ENCODE measurements at regions not wholly inside any gene's neighbourhood (a gene's known extent, or its start where the extent isn't known, plus 50 kb on each side); places are given as distances from the start of the nearest gene placed in this dataset.

- H3K4me3 ChIP-seq (ENCODE audit: low read depth, low read length), result no peak overlapping the region
- H3K27ac ChIP-seq (ENCODE audit: low read depth), result no peak overlapping the region
- DNase-seq (ENCODE audit: extremely low spot score), result no peak
- H3K36me3 ChIP-seq (ENCODE audit: insufficient read depth), result no peaks in the 10 kb centered on the region
- H3K4me1 ChIP-seq (ENCODE audit: insufficient read depth), result no peaks in the 10 kb centered on the region
- 84% methylated on average over 5 of the region's 5 CpGs for WGBS
These were observed 433.3 kb upstream of the EDIL3 start for GRCh38 chr5:84817953-84818352.

GRCh38 chr5:84816746-84817547 lies 432.3 kb upstream of the EDIL3 start:
- WGBS, result 30% methylated on average over 4 of the region's 4 CpGs
- DNase-seq (ENCODE audit: extremely low spot score), result no peak
- no peak overlapping the region for H3K4me3 ChIP-seq (ENCODE audit: low read depth, low read length)
- H3K4me1 ChIP-seq (ENCODE audit: insufficient read depth), result no peaks in the 10 kb centered on the region
- no peak overlapping the region for H3K27ac ChIP-seq (ENCODE audit: low read depth)
- H3K36me3 ChIP-seq (ENCODE audit: insufficient read depth), result no peaks in the 10 kb centered on the region

GRCh38 chr5:84816160-84816559 lies 431.5 kb upstream of the EDIL3 start:
- no peaks in the 10 kb centered on the region for H3K4me1 ChIP-seq (ENCODE audit: insufficient read depth)
- H3K27ac ChIP-seq (ENCODE audit: low read depth), result no peak overlapping the region
- no peaks in the 10 kb centered on the region for H3K36me3 ChIP-seq (ENCODE audit: insufficient read depth)
- no peak for DNase-seq (ENCODE audit: extremely low spot score)
- 91% methylated on average over 1 of the region's 1 CpG for WGBS
- no peak overlapping the region for H3K4me3 ChIP-seq (ENCODE audit: low read depth, low read length)

- no peak overlapping the region for H3K4me3 ChIP-seq (ENCODE audit: low read depth, low read length)
- DNase-seq (ENCODE audit: extremely low spot score), result no peak
- no peaks in the 10 kb centered on the region for H3K36me3 ChIP-seq (ENCODE audit: insufficient read depth)
- no peaks in the 10 kb centered on the region for H3K4me1 ChIP-seq (ENCODE audit: insufficient read depth)
- H3K27ac ChIP-seq (ENCODE audit: low read depth), result no peak overlapping the region
These were observed 420.8 kb upstream of the EDIL3 start for GRCh38 chr5:84805473-84805872.

GRCh38 chr5:84796399-84796798 lies 411.7 kb upstream of the EDIL3 start:
- H3K36me3 ChIP-seq (ENCODE audit: insufficient read depth), result no peaks in the 10 kb centered on the region
- 94% methylated on average over 8 of the region's 8 CpGs for WGBS
- H3K27ac ChIP-seq (ENCODE audit: low read depth), result no peak overlapping the region
- DNase-seq (ENCODE audit: extremely low spot score), result no peak
- H3K4me1 ChIP-seq (ENCODE audit: insufficient read depth), result no peaks in the 10 kb centered on the region
- no peak overlapping the region for H3K4me3 ChIP-seq (ENCODE audit: low read depth, low read length)

- no peak overlapping the region for H3K27ac ChIP-seq (ENCODE audit: low read depth)
- no peak overlapping the region for H3K4me3 ChIP-seq (ENCODE audit: low read depth, low read length)
- WGBS, result 42% methylated on average over 2 of the region's 2 CpGs
- DNase-seq (ENCODE audit: extremely low spot score), result peak; percentile 14
- no peaks in the 10 kb centered on the region for H3K36me3 ChIP-seq (ENCODE audit: insufficient read depth)
- no peaks in the 10 kb centered on the region for H3K4me1 ChIP-seq (ENCODE audit: insufficient read depth)
These were observed 409.9 kb upstream of the EDIL3 start for GRCh38 chr5:84794486-84795035.

GRCh38 chr5:84791730-84792129 lies 407.1 kb upstream of the EDIL3 start:
- no peak for DNase-seq (ENCODE audit: extremely low spot score)
- no peak overlapping the region for H3K27ac ChIP-seq (ENCODE audit: low read depth)
- no peak overlapping the region for H3K4me3 ChIP-seq (ENCODE audit: low read depth, low read length)
- no peaks in the 10 kb centered on the region for H3K36me3 ChIP-seq (ENCODE audit: insufficient read depth)
- H3K4me1 ChIP-seq (ENCODE audit: insufficient read depth), result no peaks in the 10 kb centered on the region
- WGBS, result 78% methylated on average over 3 of the region's 3 CpGs

- Histone ChIP-seq H3K36me3 (ENCODE audit: insufficient read depth) (no peaks in the 10 kb centered on the region), H3K4me1 (ENCODE audit: insufficient read depth) (no peaks in the 10 kb centered on the region), H3K27ac (ENCODE audit: low read depth) (no peak overlapping the region), H3K4me3 (ENCODE audit: low read depth, low read length) (no peak overlapping the region)
- no peak for DNase-seq (ENCODE audit: extremely low spot score)
These were observed 406.5 kb upstream of the EDIL3 start for GRCh38 chr5:84791138-84791537.

- H3K27ac ChIP-seq (ENCODE audit: low read depth), result no peak overlapping the region
- no peak for DNase-seq (ENCODE audit: extremely low spot score)
- H3K4me3 ChIP-seq (ENCODE audit: low read depth, low read length), result no peak overlapping the region
- no peaks in the 10 kb centered on the region for H3K4me1 ChIP-seq (ENCODE audit: insufficient read depth)
- 95% methylated on average over 1 of the region's 1 CpG for WGBS
- no peaks in the 10 kb centered on the region for H3K36me3 ChIP-seq (ENCODE audit: insufficient read depth)
These were observed 405.7 kb upstream of the EDIL3 start for GRCh38 chr5:84790406-84790805.

GRCh38 chr5:84783003-84783402 lies 398.3 kb upstream of the EDIL3 start:
- Histone ChIP-seq H3K4me3 (ENCODE audit: low read depth, low read length) (no peak overlapping the region), H3K27ac (ENCODE audit: low read depth) (no peak overlapping the region)
- 97% methylated on average over 3 of the region's 3 CpGs for WGBS

GRCh38 chr5:84779186-84779585 lies 394.5 kb upstream of the EDIL3 start:
- 60% methylated on average over 2 of the region's 2 CpGs for WGBS
- H3K36me3 ChIP-seq (ENCODE audit: insufficient read depth), result no peaks in the 10 kb centered on the region
- no peak for DNase-seq (ENCODE audit: extremely low spot score)
- H3K27ac ChIP-seq (ENCODE audit: low read depth), result no peak overlapping the region
- no peaks in the 10 kb centered on the region for H3K4me1 ChIP-seq (ENCODE audit: insufficient read depth)
- no peak overlapping the region for H3K4me3 ChIP-seq (ENCODE audit: low read depth, low read length)

More at GRCh38 chr5:84783003-84783402, 398.3 kb upstream of the EDIL3 start:
- no peak for DNase-seq (ENCODE audit: extremely low spot score)
- no peaks in the 10 kb centered on the region for H3K36me3 ChIP-seq (ENCODE audit: insufficient read depth)
- H3K4me1 ChIP-seq (ENCODE audit: insufficient read depth), result no peaks in the 10 kb centered on the region

- WGBS, result 72% methylated on average over 4 of the region's 4 CpGs
- DNase-seq (ENCODE audit: extremely low spot score), result no peak
- H3K27ac ChIP-seq (ENCODE audit: low read depth), result no peak overlapping the region
- H3K36me3 ChIP-seq (ENCODE audit: insufficient read depth), result no peaks in the 10 kb centered on the region
- H3K4me3 ChIP-seq (ENCODE audit: low read depth, low read length), result no peak overlapping the region
- no peaks in the 10 kb centered on the region for H3K4me1 ChIP-seq (ENCODE audit: insufficient read depth)
These were observed 379.5 kb upstream of the EDIL3 start for GRCh38 chr5:84764227-84764626.

- WGBS, result 90% methylated on average over 1 of the region's 1 CpG
- no peaks in the 10 kb centered on the region for H3K4me1 ChIP-seq (ENCODE audit: insufficient read depth)
- H3K27ac ChIP-seq (ENCODE audit: low read depth), result no peak overlapping the region
- no peaks in the 10 kb centered on the region for H3K36me3 ChIP-seq (ENCODE audit: insufficient read depth)
- DNase-seq (ENCODE audit: extremely low spot score), result no peak
- H3K4me3 ChIP-seq (ENCODE audit: low read depth, low read length), result no peak overlapping the region
These were observed 373.3 kb upstream of the EDIL3 start for GRCh38 chr5:84758008-84758407.

- Histone ChIP-seq H3K36me3 (ENCODE audit: insufficient read depth) (no peaks in the 10 kb centered on the region), H3K27ac (ENCODE audit: low read depth) (no peak overlapping the region), H3K4me3 (ENCODE audit: low read depth, low read length) (no peak overlapping the region), H3K4me1 (ENCODE audit: insufficient read depth) (no peaks in the 10 kb centered on the region)
- WGBS, result 66% methylated on average over 2 of the region's 2 CpGs
- no peak for DNase-seq (ENCODE audit: extremely low spot score)
These were observed 368.1 kb upstream of the EDIL3 start for GRCh38 chr5:84752780-84753179.

Measured in urinary bladder (tissue), 3 donors.